ENCODE measurements at regions not wholly inside any gene's neighbourhood (a gene's known extent, or its start where the extent isn't known, plus 50 kb on each side); places are given as distances from the start of the nearest gene placed in this dataset.

DNA sequence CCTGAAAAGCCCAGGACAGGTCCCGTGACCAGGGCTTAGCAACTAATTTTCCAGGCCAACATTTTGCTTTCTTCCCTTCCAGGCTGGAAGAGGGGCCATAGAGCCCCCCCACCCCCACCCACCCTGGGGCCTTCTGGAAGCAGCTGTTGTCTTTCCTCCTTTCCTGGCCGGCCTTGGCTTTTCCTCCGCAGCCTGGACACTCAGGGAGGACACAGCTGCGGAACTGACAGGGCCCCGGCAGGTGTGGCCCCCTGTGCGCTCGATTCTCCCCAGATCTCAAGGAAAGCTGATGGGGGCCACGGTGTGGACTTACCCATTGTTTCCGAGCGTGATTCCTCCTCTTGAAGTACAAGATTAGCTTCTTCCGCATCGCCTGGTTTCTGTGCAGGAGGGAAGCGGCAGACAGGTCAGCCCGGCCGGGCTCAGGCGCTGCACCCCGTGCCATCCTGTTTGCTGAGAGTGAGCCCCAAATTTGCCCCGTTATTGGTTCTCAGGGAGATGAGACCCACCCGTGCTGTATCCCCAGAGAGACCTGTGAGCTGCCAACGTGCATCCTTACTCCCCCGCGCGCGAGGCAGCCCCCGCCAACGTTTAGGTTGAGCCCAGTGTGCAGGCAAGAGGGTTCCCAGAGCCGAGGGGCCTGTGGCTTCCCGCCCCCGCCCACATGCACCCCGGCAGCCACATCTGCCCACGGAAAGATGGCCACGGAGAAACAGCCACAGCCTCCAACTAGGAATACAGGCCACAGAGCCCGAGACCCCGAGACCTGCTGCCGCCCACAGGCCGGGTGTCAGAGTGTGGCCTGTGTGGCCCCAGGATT, 129.6 kb downstream of the NCOR2 start:
- no peak for DNase-seq (ENCODE audit: extremely low spot score)
- ChIA-PET CTCF (no interaction called here), POLR2A (no interaction called here)
- TF ChIP-seq ARNT (IDR thresholded peaks at IDR 0.05) (no peak), FOXM1 (IDR thresholded peaks at IDR 0.05; ENCODE audit: borderline replicate concordance) (no peak), TARDBP (IDR thresholded peaks at IDR 0.05) (no peak), SUZ12 (IDR thresholded peaks at IDR 0.05) (no peak), CTBP1 (IDR thresholded peaks at IDR 0.05; ENCODE audit: borderline replicate concordance) (no peak), HDGF (IDR thresholded peaks at IDR 0.05; ENCODE audit: borderline replicate concordance) (no peak)

DNA sequence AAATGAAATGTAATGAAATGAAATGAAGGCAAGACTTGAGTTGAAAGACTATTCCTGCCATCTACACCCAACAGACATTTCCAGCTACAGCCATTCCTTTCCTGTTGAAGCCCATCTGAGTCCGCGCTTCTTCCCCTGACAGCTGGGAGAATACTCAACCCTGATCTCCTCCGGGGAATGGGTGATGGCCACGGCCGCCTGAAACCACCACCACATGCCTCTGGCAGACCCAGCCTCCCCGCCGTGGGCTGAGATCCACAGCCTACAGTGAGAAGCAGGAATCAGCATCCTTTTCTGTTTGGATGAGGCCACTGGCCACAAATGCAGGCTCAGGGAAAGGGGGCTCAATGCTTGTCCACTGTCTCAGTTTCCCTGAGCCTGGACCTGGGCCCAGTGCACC, 130.3 kb downstream of the NCOR2 start:
- ChIA-PET POLR2A (no interaction called here), CTCF (no interaction called here)
- TF ChIP-seq HDGF (IDR thresholded peaks at IDR 0.05; ENCODE audit: borderline replicate concordance), result no peak
- no peak for TF ChIP-seq CTBP1 (IDR thresholded peaks at IDR 0.05; ENCODE audit: borderline replicate concordance)
- TF ChIP-seq NFRKB (IDR thresholded peaks at IDR 0.05), result no peak
- no peak for TF ChIP-seq FOXM1 (IDR thresholded peaks at IDR 0.05; ENCODE audit: borderline replicate concordance)
- TF ChIP-seq PKNOX1 (IDR thresholded peaks at IDR 0.05), result no peak
- TF ChIP-seq FOXK2 (IDR thresholded peaks at IDR 0.05), result no peak
- TF ChIP-seq FOXA1 (IDR thresholded peaks at IDR 0.05), result no peak
- no peak for TF ChIP-seq ZNF384 (IDR thresholded peaks at IDR 0.05)
- no peak for TF ChIP-seq BHLHE40 (IDR thresholded peaks at IDR 0.05; ENCODE audit: borderline replicate concordance)
- no peak for TF ChIP-seq L3MBTL2 (conservative IDR thresholded peaks at IDR 0.05)
- no peak for TF ChIP-seq LEF1 (IDR thresholded peaks at IDR 0.05; ENCODE audit: borderline replicate concordance)
- no peak for TF ChIP-seq SUZ12 (IDR thresholded peaks at IDR 0.05)
- TF ChIP-seq SP1 (IDR thresholded peaks at IDR 0.05), result no peak
- no peak for DNase-seq (ENCODE audit: extremely low spot score)

DNA sequence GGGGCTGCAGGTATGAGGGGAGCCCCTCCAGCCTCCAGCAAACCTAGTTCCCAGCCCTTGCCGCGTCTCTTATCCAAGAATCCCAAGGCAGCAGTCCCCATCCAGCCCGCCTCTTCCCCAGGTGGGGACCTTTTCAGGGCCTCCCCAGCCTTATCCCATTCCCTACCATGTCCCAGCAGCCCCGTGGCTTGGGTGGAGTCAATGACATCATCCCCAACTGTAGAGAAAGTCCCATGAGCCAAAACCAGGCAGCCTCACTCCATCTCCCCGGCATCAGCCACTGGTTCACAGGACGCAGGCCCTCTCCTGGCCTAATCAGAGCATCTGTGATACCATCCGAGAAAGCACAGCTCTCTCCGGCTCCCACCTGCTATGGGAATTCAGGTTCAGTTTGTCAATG, 131.0 kb downstream of the NCOR2 start:
- POLR2A ChIA-PET, result no interaction called here
- CTCF ChIA-PET, result no interaction called here
- TF ChIP-seq ELF4 (IDR thresholded peaks at IDR 0.05) (no peak), LEF1 (IDR thresholded peaks at IDR 0.05; ENCODE audit: borderline replicate concordance) (no peak), FOXK2 (IDR thresholded peaks at IDR 0.05) (no peak), BHLHE40 (IDR thresholded peaks at IDR 0.05; ENCODE audit: borderline replicate concordance) (no peak), ARNT (IDR thresholded peaks at IDR 0.05) (no peak), FOXM1 (IDR thresholded peaks at IDR 0.05; ENCODE audit: borderline replicate concordance) (no peak), CTBP1 (IDR thresholded peaks at IDR 0.05; ENCODE audit: borderline replicate concordance) (no peak), SUZ12 (IDR thresholded peaks at IDR 0.05) (no peak), SP1 (IDR thresholded peaks at IDR 0.05) (no peak), PKNOX1 (IDR thresholded peaks at IDR 0.05) (no peak), FOXA1 (IDR thresholded peaks at IDR 0.05) (no peak), L3MBTL2 (conservative IDR thresholded peaks at IDR 0.05) (no peak), TARDBP (IDR thresholded peaks at IDR 0.05) (no peak), HDGF (IDR thresholded peaks at IDR 0.05; ENCODE audit: borderline replicate concordance) (no peak), ZNF384 (IDR thresholded peaks at IDR 0.05) (no peak), NFRKB (IDR thresholded peaks at IDR 0.05) (no peak)
- peak; percentile 23 for DNase-seq (ENCODE audit: extremely low spot score)

GRCh38 chr12:124435806-124436345, 131.5 kb downstream of the NCOR2 start:
- ChIA-PET CTCF (interaction anchor here (0.6 kb wide), 1 partner anchor 160 kb away, joined by 3 read pairs; no protein-coding TSS in a partner anchor), POLR2A (no interaction called here)
- no peak for DNase-seq (ENCODE audit: extremely low spot score)
- no peak for TF ChIP-seq ARNT (IDR thresholded peaks at IDR 0.05)

GRCh38 chr12:124434951-124435805, 132.2 kb downstream of the NCOR2 start:
- TF ChIP-seq TARDBP (IDR thresholded peaks at IDR 0.05) (no peak), BHLHE40 (IDR thresholded peaks at IDR 0.05; ENCODE audit: borderline replicate concordance) (no peak), ARNT (IDR thresholded peaks at IDR 0.05) (no peak), FOXK2 (IDR thresholded peaks at IDR 0.05) (no peak), L3MBTL2 (conservative IDR thresholded peaks at IDR 0.05) (no peak), FOXA1 (IDR thresholded peaks at IDR 0.05) (no peak), SUZ12 (IDR thresholded peaks at IDR 0.05) (no peak)
- ChIA-PET POLR2A (no interaction called here), CTCF (interaction anchor here (0.6 kb wide), 1 partner anchor 161 kb away, joined by 3 read pairs; no protein-coding TSS in a partner anchor)
- no peak for DNase-seq (ENCODE audit: extremely low spot score)

DNA sequence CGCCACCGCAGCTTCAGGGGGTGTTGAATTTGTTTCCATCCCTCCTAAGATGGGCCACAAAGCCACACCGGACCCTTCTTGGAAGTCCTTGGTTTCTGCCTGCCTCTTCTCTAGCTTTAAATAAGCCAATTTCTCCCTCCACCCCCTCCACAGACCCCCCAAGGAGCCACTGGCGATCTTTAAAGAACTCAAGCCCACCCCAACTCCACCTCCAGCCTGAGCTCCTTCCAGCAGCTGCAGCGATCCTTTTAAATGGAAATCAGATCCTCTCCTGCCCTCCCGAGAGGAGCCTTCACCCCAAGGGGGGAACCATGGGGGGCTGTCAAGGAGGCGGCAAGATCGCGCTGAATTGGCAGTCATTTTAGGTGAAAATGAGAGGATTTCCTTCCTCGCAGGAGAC, 133.1 kb downstream of the NCOR2 start:
- POLR2A ChIA-PET, result no interaction called here
- TF ChIP-seq LEF1 (IDR thresholded peaks at IDR 0.05; ENCODE audit: borderline replicate concordance) (no peak), BHLHE40 (IDR thresholded peaks at IDR 0.05; ENCODE audit: borderline replicate concordance) (no peak), ZNF384 (IDR thresholded peaks at IDR 0.05) (no peak), FOXK2 (IDR thresholded peaks at IDR 0.05) (no peak), SUZ12 (IDR thresholded peaks at IDR 0.05) (no peak), ARNT (IDR thresholded peaks at IDR 0.05) (no peak), FOXM1 (IDR thresholded peaks at IDR 0.05; ENCODE audit: borderline replicate concordance) (no peak)
- CTCF ChIA-PET, result no interaction called here
- no peak for DNase-seq (ENCODE audit: extremely low spot score)
